ENCODE measurements at regions not wholly inside any gene's neighbourhood (a gene's known extent, or its start where the extent isn't known, plus 50 kb on each side); places are given as distances from the start of the nearest gene placed in this dataset.

DNA sequence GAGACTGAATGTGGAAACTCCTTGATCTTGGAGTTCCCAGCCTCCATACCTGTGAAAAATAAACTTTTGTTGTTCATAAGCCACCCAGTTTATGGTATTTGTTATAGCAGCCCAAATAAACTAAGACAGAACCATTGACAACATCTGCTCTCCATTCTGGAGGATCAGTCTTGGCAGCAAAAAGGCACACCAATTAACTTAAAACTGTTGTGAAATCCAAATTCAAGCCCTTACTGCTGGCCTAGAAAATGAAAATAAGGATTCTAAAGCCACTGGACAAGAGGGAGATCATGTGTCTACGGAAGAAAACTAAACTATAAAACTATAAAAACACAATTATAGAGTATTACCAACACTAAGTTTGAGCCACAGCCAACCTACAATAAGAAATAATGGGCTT is 172.1 kb upstream of the RNPC3 start:
- no peak for TF ChIP-seq RAD21 (IDR thresholded peaks at IDR 0.05; ENCODE audit: low read depth)
- TF ChIP-seq, protein P1, sequence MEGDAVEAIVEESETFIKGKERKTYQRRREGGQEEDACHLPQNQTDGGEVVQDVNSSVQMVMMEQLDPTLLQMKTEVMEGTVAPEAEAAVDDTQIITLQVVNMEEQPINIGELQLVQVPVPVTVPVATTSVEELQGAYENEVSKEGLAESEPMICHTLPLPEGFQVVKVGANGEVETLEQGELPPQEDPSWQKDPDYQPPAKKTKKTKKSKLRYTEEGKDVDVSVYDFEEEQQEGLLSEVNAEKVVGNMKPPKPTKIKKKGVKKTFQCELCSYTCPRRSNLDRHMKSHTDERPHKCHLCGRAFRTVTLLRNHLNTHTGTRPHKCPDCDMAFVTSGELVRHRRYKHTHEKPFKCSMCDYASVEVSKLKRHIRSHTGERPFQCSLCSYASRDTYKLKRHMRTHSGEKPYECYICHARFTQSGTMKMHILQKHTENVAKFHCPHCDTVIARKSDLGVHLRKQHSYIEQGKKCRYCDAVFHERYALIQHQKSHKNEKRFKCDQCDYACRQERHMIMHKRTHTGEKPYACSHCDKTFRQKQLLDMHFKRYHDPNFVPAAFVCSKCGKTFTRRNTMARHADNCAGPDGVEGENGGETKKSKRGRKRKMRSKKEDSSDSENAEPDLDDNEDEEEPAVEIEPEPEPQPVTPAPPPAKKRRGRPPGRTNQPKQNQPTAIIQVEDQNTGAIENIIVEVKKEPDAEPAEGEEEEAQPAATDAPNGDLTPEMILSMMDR (IDR thresholded peaks at IDR 0.05 in 2 of 3, conservative IDR thresholded peaks at IDR 0.05 in 1 of 3; ENCODE audit: borderline replicate concordance in 1 of 3, insufficient read depth in 1 of 3, low read depth in 2 of 3, low read length in 2 of 3): no peak
- TF ChIP-seq TCF7L2 (IDR thresholded peaks at IDR 0.05; ENCODE audit: borderline replicate concordance, extremely low read depth, insufficient read depth, insufficient read length): no peak
- TF ChIP-seq SP1 (IDR thresholded peaks at IDR 0.05; ENCODE audit: low read depth): no peak
- no peak for TF ChIP-seq POLR2A (IDR thresholded peaks at IDR 0.05; ENCODE audit: borderline replicate concordance, extremely low read depth, insufficient read depth, insufficient read length)
- TF ChIP-seq, protein P2, sequence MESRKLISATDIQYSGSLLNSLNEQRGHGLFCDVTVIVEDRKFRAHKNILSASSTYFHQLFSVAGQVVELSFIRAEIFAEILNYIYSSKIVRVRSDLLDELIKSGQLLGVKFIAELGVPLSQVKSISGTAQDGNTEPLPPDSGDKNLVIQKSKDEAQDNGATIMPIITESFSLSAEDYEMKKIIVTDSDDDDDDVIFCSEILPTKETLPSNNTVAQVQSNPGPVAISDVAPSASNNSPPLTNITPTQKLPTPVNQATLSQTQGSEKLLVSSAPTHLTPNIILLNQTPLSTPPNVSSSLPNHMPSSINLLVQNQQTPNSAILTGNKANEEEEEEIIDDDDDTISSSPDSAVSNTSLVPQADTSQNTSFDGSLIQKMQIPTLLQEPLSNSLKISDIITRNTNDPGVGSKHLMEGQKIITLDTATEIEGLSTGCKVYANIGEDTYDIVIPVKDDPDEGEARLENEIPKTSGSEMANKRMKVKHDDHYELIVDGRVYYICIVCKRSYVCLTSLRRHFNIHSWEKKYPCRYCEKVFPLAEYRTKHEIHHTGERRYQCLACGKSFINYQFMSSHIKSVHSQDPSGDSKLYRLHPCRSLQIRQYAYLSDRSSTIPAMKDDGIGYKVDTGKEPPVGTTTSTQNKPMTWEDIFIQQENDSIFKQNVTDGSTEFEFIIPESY (IDR thresholded peaks at IDR 0.05; ENCODE audit: extremely low read depth, insufficient replicate concordance, low read length): no peak
- no peak for TF ChIP-seq EZH2 (IDR thresholded peaks at IDR 0.05)
- TF ChIP-seq ZNF274 (IDR thresholded peaks at IDR 0.05; ENCODE audit: low read depth, low read length): no peak
- no peak for TF ChIP-seq SIN3A (IDR thresholded peaks at IDR 0.05; ENCODE audit: low read depth)
- TF ChIP-seq, protein P3, sequence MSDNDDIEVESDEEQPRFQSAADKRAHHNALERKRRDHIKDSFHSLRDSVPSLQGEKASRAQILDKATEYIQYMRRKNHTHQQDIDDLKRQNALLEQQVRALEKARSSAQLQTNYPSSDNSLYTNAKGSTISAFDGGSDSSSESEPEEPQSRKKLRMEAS (IDR thresholded peaks at IDR 0.05): no peak

Measured in HCT116 (cell line).